ENCODE measurements at regions not wholly inside any gene's neighbourhood (a gene's known extent, or its start where the extent isn't known, plus 50 kb on each side); places are given as distances from the start of the nearest gene placed in this dataset.

- no peak for TF ChIP-seq CTCF (IDR thresholded peaks at IDR 0.05; ENCODE audit: extremely low read depth, missing control alignments)
- DNase-seq (ENCODE audit: low spot score), result no peak
These were observed 511.4 kb downstream of the ADCYAP1 start for GRCh38 chr18:1416074-1416473.

- DNase-seq (ENCODE audit: low spot score), result no peak
- TF ChIP-seq CTCF (IDR thresholded peaks at IDR 0.05; ENCODE audit: extremely low read depth, missing control alignments), result no peak
These were observed 516.8 kb downstream of the ADCYAP1 start for GRCh38 chr18:1421502-1421901.

GRCh38 chr18:1422634-1423033, 518.0 kb downstream of the ADCYAP1 start:
- no peak for DNase-seq (ENCODE audit: low spot score)
- TF ChIP-seq CTCF (IDR thresholded peaks at IDR 0.05; ENCODE audit: extremely low read depth, missing control alignments), result no peak

GRCh38 chr18:1425679-1426078, 521.0 kb downstream of the ADCYAP1 start:
- no peak for DNase-seq (ENCODE audit: low spot score)
- TF ChIP-seq CTCF (IDR thresholded peaks at IDR 0.05; ENCODE audit: extremely low read depth, missing control alignments), result no peak

- DNase-seq (ENCODE audit: low spot score), result no peak
- no peak for TF ChIP-seq CTCF (IDR thresholded peaks at IDR 0.05; ENCODE audit: extremely low read depth, missing control alignments)
These were observed 530.8 kb downstream of the ADCYAP1 start for GRCh38 chr18:1435487-1435886.

GRCh38 chr18:1436199-1436598, 531.5 kb downstream of the ADCYAP1 start:
- TF ChIP-seq CTCF (IDR thresholded peaks at IDR 0.05; ENCODE audit: extremely low read depth, missing control alignments), result no peak
- no peak for DNase-seq (ENCODE audit: low spot score)

GRCh38 chr18:1438458-1438910, 533.8 kb downstream of the ADCYAP1 start:
- no peak for DNase-seq (ENCODE audit: low spot score)
- no peak for TF ChIP-seq CTCF (IDR thresholded peaks at IDR 0.05; ENCODE audit: extremely low read depth, missing control alignments)

Data from GM20000 (cell line).